ENCODE measurements at regions not wholly inside any gene's neighbourhood (a gene's known extent, or its start where the extent isn't known, plus 50 kb on each side); places are given as distances from the start of the nearest gene placed in this dataset.

- no peak for FAIRE-seq
- dilution Hi-C loops (cut with MboI; ENCODE audit: extremely low pct_ligation_motif_present, low sequenced_read_pairs): no loop called here
Measured at GRCh38 chr17:52923658-52924057, 765.1 kb upstream of the CA10 start.

More at GRCh38 chr17:52923658-52924057, 765.1 kb upstream of the CA10 start:
- ChIA-PET POLR2A (no interaction called here), CTCF (no interaction called here)
- TF ChIP-seq POLR2A (IDR thresholded peaks at IDR 0.05; ENCODE audit: low read depth, low read length) (no peak), FOS (IDR thresholded peaks at IDR 0.05; ENCODE audit: borderline replicate concordance, insufficient read depth, low read length) (no peak), EZH2 (IDR thresholded peaks at IDR 0.05; ENCODE audit: borderline replicate concordance, low read depth, low read length, severe bottlenecking) (no peak), POLR2AphosphoS5 (IDR thresholded peaks at IDR 0.05; ENCODE audit: insufficient read depth, low read depth, low read length) (no peak), CTCF (IDR thresholded peaks at IDR 0.05; ENCODE audit: extremely low read depth in 1 of 2, insufficient read depth in 1 of 2, low read depth in 1 of 2, low read length in 2 of 2) (no peak), MYC (IDR thresholded peaks at IDR 0.05; ENCODE audit: low read depth, low read length) (no peak), MAX (IDR thresholded peaks at IDR 0.05; ENCODE audit: insufficient read depth, insufficient read length) (no peak), GATA2 (IDR thresholded peaks at IDR 0.05; ENCODE audit: insufficient read depth, insufficient read length, low read depth, low read length) (no peak), JUN (IDR thresholded peaks at IDR 0.05; ENCODE audit: borderline replicate concordance, insufficient read depth, insufficient read length, low read depth) (no peak)
- no peak overlapping the region for H2AFZ ChIP-seq (ENCODE audit: low read depth, low read length)
- H3K4me1 ChIP-seq (ENCODE audit: control insufficient read depth, extremely low read depth, insufficient read depth, low read length): no peaks in the 10 kb centered on the region
- H3K36me3 ChIP-seq (ENCODE audit: control insufficient read depth in 2 of 2, extremely low read depth in 1 of 2, insufficient read depth in 2 of 2, low read length in 2 of 2): no peaks in the 10 kb centered on the region
- H3K27ac ChIP-seq (ENCODE audit: insufficient read depth, low read depth, low read length): no peak overlapping the region
- DNase-seq (ENCODE audit: low read depth, low spot score): no peak
- H3K4me3 ChIP-seq (replicated peaks in 1 of 3; ENCODE audit: insufficient read depth in 1 of 3, low read depth in 1 of 3, low read length in 3 of 3): no peak overlapping the region
- H4K20me1 ChIP-seq (replicated peaks; ENCODE audit: control insufficient read depth, extremely low read depth, insufficient read depth, low read length): no peaks in the 10 kb centered on the region
- H3K27me3 ChIP-seq (ENCODE audit: control insufficient read depth in 2 of 2, insufficient read depth in 2 of 2, low read length in 2 of 2): no peaks in the 10 kb centered on the region
- H3K4me2 ChIP-seq (ENCODE audit: insufficient read depth, low read length): no peak overlapping the region
- H3K9ac ChIP-seq (replicated peaks; ENCODE audit: extremely low read depth, insufficient read depth, low read length): no peak overlapping the region
- intact Hi-C loops (cut with micrococcal nuclease): no loop called here
- H3K9me3 ChIP-seq (replicated peaks; ENCODE audit: control insufficient read depth, insufficient read depth, low read length): peaks cover 2% of the 10 kb centered on the region
- no TSS peak for BruUV-seq (replicated peaks)
- no peaks in the 10 kb centered on the region for H3K9me1 ChIP-seq (replicated peaks; ENCODE audit: control insufficient read depth, extremely low read depth, insufficient read depth, low read length)
- no peaks in the 10 kb centered on the region for H3K79me2 ChIP-seq (ENCODE audit: control insufficient read depth, insufficient read depth, low read length)
